ENCODE measurements at regions not wholly inside any gene's neighbourhood (a gene's known extent, or its start where the extent isn't known, plus 50 kb on each side); places are given as distances from the start of the nearest gene placed in this dataset.

GRCh38 chr9:135294836-135295235, 184.7 kb upstream of the PPP1R26 start:
- H3K4me2 ChIP-seq (ENCODE audit: extremely low read depth, insufficient read depth, low read length): no peak overlapping the region
- no peak overlapping the region for H2AFZ ChIP-seq (ENCODE audit: low read length)
- H3K27me3 ChIP-seq (ENCODE audit: control insufficient read depth, insufficient read depth, low read length): no peaks in the 10 kb centered on the region
- H3K4me3 ChIP-seq (replicated peaks in 1 of 4; ENCODE audit: control extremely low read depth in 1 of 4, insufficient read depth in 1 of 4, low read depth in 3 of 4, low read length in 4 of 4): no peak overlapping the region
- no peak for DNase-seq (ENCODE audit: low read depth in 2 of 2)
- no peak overlapping the region for H3K9ac ChIP-seq (ENCODE audit: insufficient read depth, low read length)
- no peaks in the 10 kb centered on the region for H4K20me1 ChIP-seq (ENCODE audit: control insufficient read depth, extremely low read depth, insufficient read depth, low read length)
- no peak for TF ChIP-seq CTCF (conservative IDR thresholded peaks at IDR 0.05 in 1 of 2, IDR thresholded peaks at IDR 0.05 in 1 of 2; ENCODE audit: low read depth in 1 of 2, low read length in 2 of 2)
- TF ChIP-seq EZH2 (IDR thresholded peaks at IDR 0.05; ENCODE audit: low read length, missing control alignments): no peak
- no peaks in the 10 kb centered on the region for H3K79me2 ChIP-seq (ENCODE audit: control insufficient read depth, insufficient read depth, low read length)
- no peaks in the 10 kb centered on the region for H3K9me3 ChIP-seq (ENCODE audit: control insufficient read depth, insufficient read depth, low read depth, low read length)
- H3K36me3 ChIP-seq (ENCODE audit: control insufficient read depth, insufficient read depth, low read length): no peaks in the 10 kb centered on the region
- no peak overlapping the region for H3K27ac ChIP-seq (ENCODE audit: insufficient read depth, low read length)
- no peaks in the 10 kb centered on the region for H3K4me1 ChIP-seq (ENCODE audit: control insufficient read depth, extremely low read depth, insufficient read depth, low read length)

- Histone ChIP-seq H3K79me2 (ENCODE audit: control insufficient read depth, insufficient read depth, low read length) (no peaks in the 10 kb centered on the region), H3K27ac (ENCODE audit: insufficient read depth, low read length) (no peak overlapping the region), H3K4me2 (ENCODE audit: extremely low read depth, insufficient read depth, low read length) (no peak overlapping the region), H3K4me1 (ENCODE audit: control insufficient read depth, extremely low read depth, insufficient read depth, low read length) (no peaks in the 10 kb centered on the region), H3K27me3 (ENCODE audit: control insufficient read depth, insufficient read depth, low read length) (no peaks in the 10 kb centered on the region), H3K36me3 (ENCODE audit: control insufficient read depth, insufficient read depth, low read length) (no peaks in the 10 kb centered on the region), H3K9ac (ENCODE audit: insufficient read depth, low read length) (no peak overlapping the region), H2AFZ (ENCODE audit: low read length) (no peak overlapping the region), H3K4me3 (replicated peaks in 1 of 4; ENCODE audit: control extremely low read depth in 1 of 4, insufficient read depth in 1 of 4, low read depth in 3 of 4, low read length in 4 of 4) (no peak overlapping the region), H4K20me1 (ENCODE audit: control insufficient read depth, extremely low read depth, insufficient read depth, low read length) (no peaks in the 10 kb centered on the region), H3K9me3 (ENCODE audit: control insufficient read depth, insufficient read depth, low read depth, low read length) (no peaks in the 10 kb centered on the region)
- no peak for DNase-seq (ENCODE audit: low read depth in 2 of 2)
- TF ChIP-seq EZH2 (IDR thresholded peaks at IDR 0.05; ENCODE audit: low read length, missing control alignments): no peak
- no peak for TF ChIP-seq CTCF (conservative IDR thresholded peaks at IDR 0.05 in 1 of 2, IDR thresholded peaks at IDR 0.05 in 1 of 2; ENCODE audit: low read depth in 1 of 2, low read length in 2 of 2)
Observed at GRCh38 chr9:135295551-135296300, 183.9 kb upstream of the PPP1R26 start.

- Histone ChIP-seq H3K9ac (ENCODE audit: insufficient read depth, low read length) (no peak overlapping the region), H3K36me3 (ENCODE audit: control insufficient read depth, insufficient read depth, low read length) (no peaks in the 10 kb centered on the region), H3K4me3 (replicated peaks in 1 of 4; ENCODE audit: control extremely low read depth in 1 of 4, insufficient read depth in 1 of 4, low read depth in 3 of 4, low read length in 4 of 4) (no peak overlapping the region), H3K4me1 (ENCODE audit: control insufficient read depth, extremely low read depth, insufficient read depth, low read length) (no peaks in the 10 kb centered on the region), H3K27me3 (ENCODE audit: control insufficient read depth, insufficient read depth, low read length) (no peaks in the 10 kb centered on the region), H2AFZ (ENCODE audit: low read length) (no peak overlapping the region), H4K20me1 (ENCODE audit: control insufficient read depth, extremely low read depth, insufficient read depth, low read length) (no peaks in the 10 kb centered on the region), H3K4me2 (ENCODE audit: extremely low read depth, insufficient read depth, low read length) (no peak overlapping the region), H3K9me3 (ENCODE audit: control insufficient read depth, insufficient read depth, low read depth, low read length) (no peaks in the 10 kb centered on the region), H3K27ac (ENCODE audit: insufficient read depth, low read length) (no peak overlapping the region), H3K79me2 (ENCODE audit: control insufficient read depth, insufficient read depth, low read length) (no peaks in the 10 kb centered on the region)
- no peak for DNase-seq (ENCODE audit: low read depth in 2 of 2)
- no peak for TF ChIP-seq CTCF (conservative IDR thresholded peaks at IDR 0.05 in 1 of 2, IDR thresholded peaks at IDR 0.05 in 1 of 2; ENCODE audit: low read depth in 1 of 2, low read length in 2 of 2)
- no peak for TF ChIP-seq EZH2 (IDR thresholded peaks at IDR 0.05; ENCODE audit: low read length, missing control alignments)
Observed at GRCh38 chr9:135296735-135297455, 182.7 kb upstream of the PPP1R26 start.
